Neuron (in vitro differentiated cells): ENCODE measurements at regions not wholly inside any gene's neighbourhood (a gene's known extent, or its start where the extent isn't known, plus 50 kb on each side); places are given as distances from the start of the nearest gene placed in this dataset.
"Not testable (repeated sequence)": the region's sequence is repeated elsewhere in the genome, so short reads cannot be mapped to it uniquely, and the experiment has no call there.

Experiments used
- H2AFZ ChIP-seq: one replicate; pipeline ENCODE4 v1.6.1; 2013; ENCODE audit warnings: low read depth, mild to moderate bottlenecking, inconsistent platforms, low read length, moderate library complexity
- H3K27me3 ChIP-seq: one replicate; pipeline ENCODE4 v1.6.1; 2013; ENCODE audit warnings: low read length; ENCODE audit not compliant: insufficient read depth
- H3K36me3 ChIP-seq: one replicate; pipeline ENCODE4 v1.6.1; 2013; ENCODE audit warnings: low read length; ENCODE audit not compliant: insufficient read depth
- H3K4me1 ChIP-seq: one replicate; pipeline ENCODE4 v1.6.1; 2013; ENCODE audit warnings: low read length; ENCODE audit not compliant: insufficient read depth
- H3K4me3 ChIP-seq: 2 replicates; pipeline ENCODE4 v1.5.1; 2013; ENCODE audit warnings: mild to moderate bottlenecking, low read length, moderate library complexity
- H3K9me3 ChIP-seq: one replicate; pipeline ENCODE4 v1.6.1; 2013; ENCODE audit warnings: low read length

DNA sequence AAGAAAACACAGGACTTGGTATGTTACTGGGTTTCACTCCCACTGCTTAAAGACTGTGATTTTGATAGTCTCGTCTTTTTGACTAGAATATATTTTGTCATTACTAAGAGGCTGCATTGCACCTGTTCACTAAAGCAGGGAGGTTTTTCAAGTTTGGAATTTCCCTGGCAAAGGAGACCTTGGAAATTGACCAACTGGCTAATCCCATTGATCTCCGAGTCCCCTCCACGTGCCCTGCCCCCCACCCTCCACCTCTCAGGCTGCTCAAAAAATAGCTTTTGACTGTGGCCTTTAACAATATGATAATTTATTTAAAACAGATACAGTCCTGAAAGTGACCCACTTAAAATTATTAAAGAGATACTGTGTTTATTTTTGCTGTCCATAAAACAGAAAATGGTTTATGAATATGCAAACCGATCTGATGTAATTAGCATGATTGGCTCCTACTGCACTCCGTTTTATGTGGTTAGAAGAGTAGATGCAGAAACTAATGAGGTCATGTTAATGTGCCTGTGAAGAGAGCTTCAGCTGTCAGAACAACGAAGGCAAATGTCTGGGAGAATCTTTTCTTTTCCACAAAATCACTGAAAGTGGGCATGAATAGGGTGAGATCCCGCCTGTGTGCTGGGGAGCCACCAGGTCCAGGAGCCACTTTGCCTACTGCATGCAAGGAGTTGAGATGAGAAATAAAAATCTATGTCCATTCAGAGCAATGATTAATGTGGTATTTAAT, 361.5 kb downstream of the RRAGC start:
- Histone ChIP-seq H3K27me3 (no peaks in the 10 kb centered on the region), H3K36me3 (no peaks in the 10 kb centered on the region), H3K4me3 (no peak overlapping the region), H3K9me3 (no peaks in the 10 kb centered on the region), H2AFZ (no peak overlapping the region), H3K4me1 (peaks cover 22% of the 10 kb centered on the region)

DNA sequence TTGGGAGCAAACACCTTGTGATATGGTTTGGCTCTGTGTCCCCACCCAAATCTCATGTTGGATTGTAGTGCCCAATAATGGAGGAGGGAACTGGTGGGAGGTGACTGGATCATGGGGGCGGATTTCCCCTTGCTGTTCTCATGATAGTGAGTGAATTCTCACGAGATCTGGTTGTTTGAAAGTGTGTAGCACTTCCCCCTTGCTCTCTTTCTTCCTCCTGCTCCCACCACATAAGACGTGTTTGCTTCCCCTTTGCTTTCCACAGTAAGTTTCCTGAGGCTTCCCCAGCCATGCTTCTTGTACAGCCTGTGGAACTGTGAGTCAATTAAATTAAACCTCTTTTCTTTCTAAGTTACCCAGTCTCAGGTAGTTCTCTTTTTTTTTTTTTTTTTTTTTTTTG, 366.3 kb downstream of the RRAGC start:
- H3K4me3 ChIP-seq, H3K27me3 ChIP-seq, H3K36me3 ChIP-seq, H3K9me3 ChIP-seq, H2AFZ ChIP-seq: not testable (repeated sequence)
- H3K4me1 ChIP-seq, result peaks cover 17% of the 10 kb centered on the region

DNA sequence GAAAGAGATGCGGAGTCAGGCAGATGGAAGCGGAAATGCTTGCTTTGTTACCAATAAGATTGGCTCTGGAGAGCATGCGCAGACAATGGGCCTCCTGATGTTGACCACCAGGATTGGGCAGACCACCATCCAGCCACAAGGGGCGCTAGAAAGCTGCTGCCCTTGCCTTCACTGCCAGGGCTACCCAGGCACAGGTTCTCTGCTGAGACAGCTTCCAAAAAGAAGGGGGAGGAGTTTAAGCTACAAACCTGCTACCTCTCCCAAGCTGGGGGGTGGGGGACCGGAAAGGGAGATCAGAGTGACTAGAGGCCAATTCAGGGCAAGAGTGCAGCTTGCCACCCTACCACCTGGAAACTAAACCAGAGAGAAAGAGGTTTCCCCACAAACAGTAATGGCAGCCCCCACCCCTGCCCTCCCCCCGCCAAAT, 369.7 kb downstream of the RRAGC start:
- Histone ChIP-seq H2AFZ (no peak overlapping the region), H3K9me3 (no peaks in the 10 kb centered on the region), H3K27me3 (no peaks in the 10 kb centered on the region), H3K4me3 (no peak overlapping the region), H3K4me1 (peaks cover 28% of the 10 kb centered on the region), H3K36me3 (no peaks in the 10 kb centered on the region)

DNA sequence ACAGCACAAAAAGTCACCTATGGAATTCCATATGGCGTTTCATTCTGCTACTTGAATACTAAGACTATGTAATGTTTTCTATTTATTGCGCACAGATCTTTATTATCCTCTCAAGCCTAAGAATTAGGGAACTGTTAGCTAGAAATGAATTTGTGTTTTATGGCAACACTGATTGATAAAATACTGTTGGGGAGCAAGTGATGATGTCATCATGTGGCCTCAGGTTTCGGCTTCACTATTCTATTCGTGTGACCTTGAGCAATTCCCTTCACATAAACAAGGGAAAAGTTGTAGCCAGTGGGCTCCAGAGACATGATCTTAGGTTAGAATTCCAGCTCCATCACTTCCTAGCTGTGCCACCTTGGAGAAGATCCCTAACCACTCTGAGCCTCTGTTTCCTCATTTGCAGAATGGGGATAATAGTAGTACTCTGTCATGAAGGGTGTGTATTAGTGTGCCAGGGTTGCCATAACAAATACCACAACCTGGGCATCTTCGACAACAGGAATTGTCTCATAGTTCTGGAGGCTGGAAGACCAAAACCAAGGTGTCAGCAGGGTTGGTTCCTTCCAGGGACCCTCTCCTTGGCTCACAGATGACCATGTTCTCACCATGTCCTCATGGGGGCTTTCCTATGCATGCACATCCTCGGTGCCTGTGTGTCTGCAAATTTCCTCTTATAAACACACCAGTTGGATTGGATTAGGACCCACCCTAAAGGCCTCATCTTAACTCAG, 371.2 kb downstream of the RRAGC start:
- no peaks in the 10 kb centered on the region for H3K36me3 ChIP-seq
- no peaks in the 10 kb centered on the region for H3K9me3 ChIP-seq
- H3K4me3 ChIP-seq, result no peak overlapping the region
- H2AFZ ChIP-seq, result no peak overlapping the region
- no peaks in the 10 kb centered on the region for H3K27me3 ChIP-seq
- H3K4me1 ChIP-seq, result peaks cover 28% of the 10 kb centered on the region

DNA sequence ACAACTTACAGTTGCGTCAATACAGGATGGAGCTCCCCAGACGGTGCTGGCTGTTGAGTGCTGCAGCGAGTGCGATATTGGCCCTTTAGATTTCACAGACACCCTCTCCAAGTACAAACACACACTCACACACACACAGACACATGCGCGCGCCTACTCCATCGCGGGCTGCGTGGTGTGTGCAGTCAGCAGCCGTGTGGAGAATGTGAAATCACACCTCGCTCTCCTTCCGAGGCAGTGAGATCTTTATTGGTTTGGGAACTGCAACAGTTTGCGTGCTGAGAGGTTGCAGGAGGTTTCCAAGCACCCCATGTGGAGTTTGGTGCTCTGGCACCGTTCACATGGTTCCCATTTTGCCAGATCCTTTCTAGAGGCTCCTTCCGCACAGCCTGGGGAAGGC, 372.2 kb downstream of the RRAGC start:
- no peak overlapping the region for H2AFZ ChIP-seq
- H3K36me3 ChIP-seq, result no peaks in the 10 kb centered on the region
- H3K4me1 ChIP-seq, result peaks cover 28% of the 10 kb centered on the region
- H3K9me3 ChIP-seq, result no peaks in the 10 kb centered on the region
- no peaks in the 10 kb centered on the region for H3K27me3 ChIP-seq
- H3K4me3 ChIP-seq, result no peak overlapping the region

DNA sequence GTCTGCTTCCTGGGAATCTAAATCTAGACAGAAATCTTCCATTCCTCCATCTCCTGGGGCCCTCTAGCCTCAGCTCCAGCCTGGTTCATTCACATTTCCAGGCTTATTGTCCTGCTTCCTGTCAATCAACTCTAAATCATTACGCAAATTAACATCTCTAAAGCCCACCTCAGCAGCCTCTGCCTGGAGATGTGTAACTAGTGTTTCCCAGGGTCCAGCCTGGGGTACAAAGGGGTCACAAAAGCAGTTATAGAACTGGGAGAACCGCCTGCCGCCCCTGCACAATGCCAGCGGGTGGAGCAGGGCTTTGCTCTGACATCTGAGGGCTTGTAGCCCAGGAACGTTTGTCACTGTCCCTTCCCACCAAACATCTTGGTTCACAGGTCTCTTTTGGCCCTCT, 373.5 kb downstream of the RRAGC start:
- no peaks in the 10 kb centered on the region for H3K36me3 ChIP-seq
- H3K4me3 ChIP-seq, result no peak overlapping the region
- no peaks in the 10 kb centered on the region for H3K27me3 ChIP-seq
- peak overlapping the region; percentile 18 for H2AFZ ChIP-seq
- H3K4me1 ChIP-seq, result peaks cover 28% of the 10 kb centered on the region
- H3K9me3 ChIP-seq, result no peaks in the 10 kb centered on the region

DNA sequence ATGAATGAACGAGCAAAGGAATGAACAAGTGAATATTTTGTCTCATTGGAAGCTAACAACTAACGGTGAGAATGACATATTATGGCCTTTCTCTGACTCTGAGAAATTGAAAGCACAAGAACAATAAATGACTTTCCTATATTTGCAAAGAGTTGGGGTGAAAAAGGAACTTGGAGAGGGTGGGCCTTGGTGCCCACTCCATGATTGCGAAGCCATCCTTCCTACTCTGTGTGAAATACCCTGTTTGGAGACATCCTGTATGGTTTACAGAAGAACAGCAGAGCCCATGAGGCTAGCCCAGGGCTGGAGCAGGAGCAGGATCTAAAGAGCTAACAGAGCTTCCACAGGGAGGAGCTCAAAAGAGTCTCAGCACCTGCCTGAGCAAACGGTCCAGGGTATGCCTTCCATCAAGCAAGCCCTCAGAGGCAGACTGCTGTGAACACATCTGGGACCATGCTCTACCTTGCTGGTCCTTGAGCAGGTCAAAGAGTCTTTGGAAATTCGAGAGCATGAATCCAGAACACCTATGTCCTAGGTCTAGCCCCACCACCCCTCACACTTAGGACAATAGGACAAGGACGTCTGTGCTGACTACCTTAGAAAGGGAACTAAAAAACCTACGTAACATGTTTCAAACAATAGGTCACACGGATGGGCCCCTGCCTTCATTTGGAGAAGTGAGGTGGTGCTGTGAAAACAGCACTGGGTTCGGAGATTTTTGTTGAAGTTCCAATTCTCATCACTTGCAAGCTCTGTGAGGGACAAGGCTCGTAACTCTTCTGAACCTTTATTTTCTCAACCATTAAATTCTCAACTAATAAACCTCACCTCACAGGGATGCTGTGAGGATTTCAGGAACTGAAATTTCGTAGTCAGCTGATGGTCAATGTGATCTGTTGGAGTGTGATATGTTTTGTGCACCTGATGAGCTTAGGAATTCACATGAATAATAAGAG, 377.4 kb downstream of the RRAGC start:
- Histone ChIP-seq H3K9me3 (no peaks in the 10 kb centered on the region), H2AFZ (no peak overlapping the region), H3K4me1 (peaks cover 26% of the 10 kb centered on the region), H3K4me3 (no peak overlapping the region), H3K27me3 (no peaks in the 10 kb centered on the region), H3K36me3 (no peaks in the 10 kb centered on the region)

DNA sequence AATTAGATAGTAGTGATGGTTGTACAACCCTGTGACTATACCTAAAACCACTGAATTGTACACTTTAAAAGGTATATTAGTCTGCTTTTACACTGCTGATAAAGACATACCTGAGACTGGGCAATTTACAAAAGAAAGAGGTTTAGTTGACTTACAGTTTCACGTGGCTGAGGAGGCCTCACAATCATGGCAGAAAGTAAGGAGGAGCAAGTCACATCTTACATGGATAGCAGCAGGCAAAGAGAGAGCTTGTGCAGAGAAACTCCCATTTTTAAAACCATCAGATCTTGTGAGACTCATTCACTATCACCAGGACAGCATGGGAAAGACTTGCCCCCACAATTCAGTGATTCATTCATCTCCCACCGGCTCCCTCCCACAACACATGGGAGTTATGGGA, 379.9 kb downstream of the RRAGC start:
- not testable (repeated sequence) for H3K9me3 ChIP-seq, H3K4me3 ChIP-seq, H3K36me3 ChIP-seq, H3K27me3 ChIP-seq, H2AFZ ChIP-seq
- H3K4me1 ChIP-seq, result peaks cover 26% of the 10 kb centered on the region

DNA sequence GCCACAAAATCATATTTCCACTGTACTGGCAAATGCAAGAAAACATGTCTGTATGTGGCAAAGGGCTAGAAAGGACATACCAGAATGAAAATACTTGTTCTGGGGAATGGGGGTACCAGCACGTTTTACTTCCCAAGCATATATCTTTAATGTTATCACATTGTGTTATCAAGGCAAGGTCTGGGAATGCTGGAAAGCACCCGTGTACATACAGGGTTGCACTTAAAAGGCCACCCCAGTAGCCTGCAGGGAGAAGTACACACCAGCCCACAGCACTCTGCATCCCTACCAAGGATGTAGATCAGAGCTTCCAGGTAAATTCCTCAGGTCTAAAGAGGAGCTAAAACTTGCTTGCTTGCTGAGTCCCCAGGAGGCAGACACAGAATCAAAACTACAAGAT, 381.8 kb downstream of the RRAGC start:
- Histone ChIP-seq H3K36me3 (no peaks in the 10 kb centered on the region), H3K27me3 (no peaks in the 10 kb centered on the region), H3K4me1 (peaks cover 37% of the 10 kb centered on the region), H2AFZ (no peak overlapping the region), H3K9me3 (no peaks in the 10 kb centered on the region), H3K4me3 (no peak overlapping the region)

DNA sequence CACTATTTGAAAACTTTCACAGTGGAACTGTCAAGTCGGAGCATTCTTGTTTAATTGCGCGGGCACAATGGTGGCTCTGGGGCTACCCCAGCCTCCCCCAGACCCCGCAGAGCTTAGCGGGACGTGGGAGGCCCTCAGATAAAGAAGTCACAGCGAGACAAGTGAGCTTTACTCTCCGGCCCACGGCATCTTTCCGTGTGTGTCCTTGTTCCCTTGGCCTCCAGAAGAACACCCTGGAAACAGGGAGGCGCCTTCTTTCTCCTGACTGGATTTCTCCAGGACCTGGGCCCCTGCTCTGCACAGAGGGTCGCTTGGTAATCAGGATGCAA, 382.8 kb downstream of the RRAGC start:
- Histone ChIP-seq H2AFZ (peak overlapping the region; percentile 65), H3K4me1 (peaks cover 37% of the 10 kb centered on the region), H3K4me3 (peak overlapping the region; percentile 51), H3K9me3 (no peaks in the 10 kb centered on the region), H3K27me3 (no peaks in the 10 kb centered on the region), H3K36me3 (no peaks in the 10 kb centered on the region)

DNA sequence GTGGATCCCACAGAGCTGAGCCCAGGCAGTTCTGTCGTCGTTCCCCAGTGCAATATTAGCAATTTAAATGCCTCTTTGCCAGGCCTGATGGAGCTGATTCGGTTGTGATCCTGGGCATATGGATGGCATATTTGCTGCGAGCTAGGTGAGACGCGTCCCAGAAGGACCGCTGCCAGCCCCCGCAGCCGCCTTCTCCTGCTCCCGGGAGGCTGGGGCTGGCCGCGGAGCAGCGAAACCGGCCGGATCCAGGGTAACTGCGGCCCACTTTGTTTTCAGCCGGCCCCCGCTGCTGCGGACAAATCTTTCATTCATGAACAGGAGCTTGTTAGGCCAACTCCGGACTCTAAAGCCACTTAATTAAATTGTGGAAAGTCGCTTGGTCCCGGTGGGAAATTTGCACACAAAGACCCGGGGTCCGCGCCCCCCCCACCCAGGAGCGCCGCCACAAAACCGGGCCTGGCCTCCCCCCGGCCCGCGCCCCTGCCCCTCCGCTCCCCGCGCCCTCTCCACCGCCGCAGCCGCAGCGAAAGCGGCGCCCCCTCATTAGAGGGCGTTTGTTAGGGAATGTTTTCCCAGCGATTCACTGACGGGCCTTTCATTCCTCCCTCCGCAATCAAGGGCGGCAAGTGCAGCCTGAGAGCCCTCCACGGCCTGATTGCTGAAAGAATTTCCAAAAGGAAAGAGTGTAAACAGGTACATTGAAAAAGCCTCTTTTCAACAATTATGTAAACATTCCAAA, 383.3 kb downstream of the RRAGC start:
- Histone ChIP-seq H2AFZ (peak overlapping the region; percentile 65), H3K4me3 (peak overlapping the region; percentile 51), H3K36me3 (no peaks in the 10 kb centered on the region), H3K4me1 (peaks cover 37% of the 10 kb centered on the region), H3K9me3 (no peaks in the 10 kb centered on the region), H3K27me3 (no peaks in the 10 kb centered on the region)

DNA sequence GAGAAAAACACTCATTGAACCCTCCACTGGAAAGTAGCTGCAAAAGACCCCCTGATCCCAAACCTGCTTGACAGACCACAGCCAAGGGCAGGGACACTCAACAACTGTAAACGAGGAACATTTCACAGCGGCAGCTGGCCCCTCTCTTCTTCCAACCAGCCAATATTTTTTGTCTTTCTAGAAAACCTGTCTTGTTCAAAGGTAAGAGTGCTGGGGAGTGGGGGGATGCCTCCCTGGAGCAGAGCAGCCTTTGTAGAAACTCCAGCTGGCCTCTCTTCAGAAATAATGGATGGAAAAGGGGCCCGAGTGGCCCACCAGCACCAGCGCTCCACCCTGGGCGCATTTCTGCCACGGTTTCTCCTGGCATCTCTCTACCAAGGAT, 384.0 kb downstream of the RRAGC start:
- Histone ChIP-seq H3K27me3 (no peaks in the 10 kb centered on the region), H3K9me3 (no peaks in the 10 kb centered on the region), H3K4me3 (peak overlapping the region; percentile 51), H3K36me3 (no peaks in the 10 kb centered on the region), H2AFZ (peak overlapping the region; percentile 65), H3K4me1 (peaks cover 37% of the 10 kb centered on the region)
